ENCODE measurements at regions not wholly inside any gene's neighbourhood (a gene's known extent, or its start where the extent isn't known, plus 50 kb on each side); places are given as distances from the start of the nearest gene placed in this dataset.

DNA sequence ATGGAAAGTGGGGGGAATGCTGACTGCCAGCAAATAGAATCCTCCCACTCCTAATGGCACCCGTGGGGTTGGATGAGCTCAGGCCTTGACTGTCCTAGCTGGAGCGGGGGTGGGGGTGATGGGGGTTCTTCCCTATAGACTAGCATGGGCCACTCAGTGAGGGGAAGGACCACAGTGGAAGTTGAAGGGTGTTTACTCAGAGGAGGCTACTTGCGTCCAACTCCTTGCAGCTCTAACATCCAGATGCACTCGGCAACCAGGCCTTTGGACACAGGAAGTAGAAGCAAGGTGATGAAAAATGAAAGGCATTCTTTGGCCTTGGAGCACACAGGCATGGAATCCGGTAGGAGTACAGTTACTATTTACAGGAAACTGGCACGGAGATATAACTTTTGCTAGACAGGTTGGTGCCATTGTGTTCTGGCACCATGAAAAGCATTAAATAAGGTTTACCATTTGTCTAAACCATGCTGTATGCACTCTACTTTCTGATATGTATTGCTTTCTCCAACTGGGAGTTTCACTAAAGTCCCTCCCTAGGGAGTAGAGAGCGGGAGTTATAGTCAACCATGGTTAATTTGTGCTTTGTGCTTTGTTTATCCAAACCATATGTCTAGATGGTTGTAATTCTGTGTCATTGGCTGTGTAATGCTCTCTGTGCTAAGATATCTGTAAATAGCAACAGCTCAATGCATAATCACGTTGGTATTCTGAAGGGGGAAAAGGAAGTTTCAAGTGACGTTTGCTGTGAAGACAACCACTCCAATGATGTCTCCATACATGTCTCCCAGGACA, 125.3 kb downstream of the TSHZ3 start:
- DNase-seq (ENCODE audit: low read depth): no peak

- DNase-seq (ENCODE audit: low read depth): peak; percentile 5
Observed at GRCh38 chr19:31220540-31220939, 128.7 kb downstream of the TSHZ3 start.

DNA sequence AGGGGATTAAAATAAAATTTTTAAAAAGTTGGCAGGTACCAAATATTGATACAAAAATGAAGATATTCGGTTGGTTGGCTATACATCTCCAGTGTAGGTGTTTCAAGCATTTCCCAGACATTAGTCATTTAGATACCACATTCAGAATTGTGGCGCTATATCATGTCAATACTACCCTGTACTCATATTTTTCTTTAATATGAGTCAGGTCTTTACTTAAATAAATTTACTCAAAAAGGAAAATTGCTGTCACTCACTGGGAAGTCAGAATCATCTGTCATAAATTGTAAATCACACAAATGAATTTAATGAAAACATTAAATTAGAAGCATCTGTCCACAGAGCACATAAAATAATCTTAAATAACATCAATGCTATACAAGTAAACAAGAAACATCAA, 134.2 kb downstream of the TSHZ3 start:
- no peak for DNase-seq (ENCODE audit: low read depth)

GRCh38 chr19:31214086-31214485, 135.2 kb downstream of the TSHZ3 start:
- DNase-seq (ENCODE audit: low read depth): peak; percentile 75

DNA sequence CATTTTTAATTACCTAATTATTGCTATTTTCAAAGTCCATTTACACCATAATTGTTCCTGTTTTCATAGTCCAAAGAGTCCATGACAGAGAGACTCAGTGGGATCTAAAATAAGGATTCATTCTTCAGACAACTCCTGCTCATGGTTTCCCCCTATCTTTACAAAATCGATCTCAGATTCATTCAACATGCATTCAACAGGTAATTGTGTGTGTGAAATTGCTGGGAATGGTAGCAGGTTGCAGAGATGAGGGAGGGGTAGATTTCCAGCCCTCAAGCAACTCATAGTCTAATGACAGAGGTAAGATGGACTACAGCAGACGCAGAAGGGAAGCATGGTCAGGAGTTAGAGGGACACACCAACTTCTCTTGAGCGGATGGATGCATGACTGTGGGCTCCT, 138.1 kb downstream of the TSHZ3 start:
- no peak for DNase-seq (ENCODE audit: low read depth)

DNA sequence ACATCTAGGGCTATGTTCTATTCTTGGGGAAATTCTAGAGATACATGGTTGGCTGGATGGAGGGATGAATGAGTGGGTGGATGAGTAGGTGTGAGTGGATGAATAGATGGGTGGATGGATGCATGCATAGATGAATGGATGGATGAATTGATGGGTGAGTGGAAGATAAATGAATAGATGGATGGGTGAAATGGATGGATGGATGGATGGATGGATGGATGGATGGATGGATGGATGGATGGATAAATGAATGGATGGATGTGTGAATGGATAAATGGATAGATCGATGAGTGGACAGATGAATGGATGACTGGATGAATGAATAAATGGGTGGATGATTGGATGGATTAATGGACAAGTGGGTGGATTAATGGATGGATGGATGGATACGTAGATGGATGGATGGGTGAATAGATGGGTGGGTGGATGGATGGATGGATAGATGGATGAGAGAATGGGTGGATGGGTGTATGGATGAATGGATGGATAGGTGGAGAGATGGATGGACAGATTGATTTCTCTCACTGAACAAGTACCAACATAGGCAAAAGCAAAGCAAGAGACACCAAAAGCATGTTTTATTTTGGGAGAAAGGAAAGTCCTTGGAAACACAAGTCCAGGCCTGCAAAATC, 143.2 kb downstream of the TSHZ3 start:
- DNase-seq (ENCODE audit: low read depth): no peak

DNA sequence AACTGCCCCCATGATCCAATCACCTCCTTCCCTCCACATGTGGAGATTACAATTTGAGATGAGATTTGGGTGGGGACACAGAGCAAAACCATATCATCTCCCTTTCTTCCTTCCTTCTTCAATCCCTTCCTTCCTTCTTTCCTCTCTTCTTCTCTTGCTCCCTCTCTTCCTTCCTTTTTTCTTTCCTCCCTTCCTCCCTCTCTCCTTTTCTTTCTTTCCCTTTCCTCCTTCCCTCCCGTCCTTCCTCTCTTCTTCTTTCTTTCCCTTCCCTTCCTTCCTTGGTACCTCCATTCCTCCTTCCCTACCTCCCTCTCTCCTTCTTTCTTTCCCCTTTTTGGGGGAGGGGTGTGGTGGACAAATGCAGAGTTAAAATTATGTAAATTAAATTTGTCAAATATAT, 145.1 kb downstream of the TSHZ3 start:
- DNase-seq (ENCODE audit: low read depth): no peak

- DNase-seq (ENCODE audit: low read depth): no peak
Observed at GRCh38 chr19:31185261-31185660, 164.0 kb downstream of the TSHZ3 start.

GRCh38 chr19:31181535-31181934, 167.7 kb downstream of the TSHZ3 start:
- DNase-seq (ENCODE audit: low read depth): no peak

- no peak for DNase-seq (ENCODE audit: low read depth)
Observed at GRCh38 chr19:31180907-31181306, 168.3 kb downstream of the TSHZ3 start.

GRCh38 chr19:31179471-31179852, 169.8 kb downstream of the TSHZ3 start:
- DNase-seq (ENCODE audit: low read depth): no peak

DNA sequence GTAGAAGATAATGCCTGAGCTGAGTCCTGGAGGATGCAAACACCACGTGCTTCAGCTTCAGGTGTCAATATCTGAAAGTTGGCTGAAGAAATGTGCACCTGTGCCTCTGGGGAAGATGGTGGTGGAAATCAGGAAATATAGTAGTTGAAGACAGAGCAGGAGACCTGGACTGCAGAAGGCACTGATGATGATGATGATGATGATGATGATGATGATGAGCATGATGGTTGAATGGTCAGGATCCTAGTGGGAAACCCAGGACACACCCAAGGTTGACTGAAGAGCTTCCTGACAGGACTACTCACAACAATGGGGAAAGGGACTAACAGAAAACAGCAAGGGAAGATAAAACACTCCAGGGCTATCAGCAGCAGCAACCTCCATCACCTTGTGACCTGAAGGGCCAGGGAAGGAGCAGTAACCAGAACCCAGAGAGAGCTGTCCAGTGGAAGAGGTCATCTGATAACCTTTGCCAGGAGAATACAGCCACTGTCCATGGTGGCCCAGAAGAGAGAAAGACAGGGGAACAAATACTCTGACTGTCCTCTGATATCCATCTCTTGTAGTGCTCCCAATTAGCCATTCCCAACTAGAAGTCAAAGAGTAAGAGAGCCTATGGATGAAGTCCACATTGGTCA, 170.3 kb downstream of the TSHZ3 start:
- no peak for DNase-seq (ENCODE audit: low read depth)

- DNase-seq (ENCODE audit: low read depth): no peak
Observed at GRCh38 chr19:31177246-31177645, 172.0 kb downstream of the TSHZ3 start.

DNA sequence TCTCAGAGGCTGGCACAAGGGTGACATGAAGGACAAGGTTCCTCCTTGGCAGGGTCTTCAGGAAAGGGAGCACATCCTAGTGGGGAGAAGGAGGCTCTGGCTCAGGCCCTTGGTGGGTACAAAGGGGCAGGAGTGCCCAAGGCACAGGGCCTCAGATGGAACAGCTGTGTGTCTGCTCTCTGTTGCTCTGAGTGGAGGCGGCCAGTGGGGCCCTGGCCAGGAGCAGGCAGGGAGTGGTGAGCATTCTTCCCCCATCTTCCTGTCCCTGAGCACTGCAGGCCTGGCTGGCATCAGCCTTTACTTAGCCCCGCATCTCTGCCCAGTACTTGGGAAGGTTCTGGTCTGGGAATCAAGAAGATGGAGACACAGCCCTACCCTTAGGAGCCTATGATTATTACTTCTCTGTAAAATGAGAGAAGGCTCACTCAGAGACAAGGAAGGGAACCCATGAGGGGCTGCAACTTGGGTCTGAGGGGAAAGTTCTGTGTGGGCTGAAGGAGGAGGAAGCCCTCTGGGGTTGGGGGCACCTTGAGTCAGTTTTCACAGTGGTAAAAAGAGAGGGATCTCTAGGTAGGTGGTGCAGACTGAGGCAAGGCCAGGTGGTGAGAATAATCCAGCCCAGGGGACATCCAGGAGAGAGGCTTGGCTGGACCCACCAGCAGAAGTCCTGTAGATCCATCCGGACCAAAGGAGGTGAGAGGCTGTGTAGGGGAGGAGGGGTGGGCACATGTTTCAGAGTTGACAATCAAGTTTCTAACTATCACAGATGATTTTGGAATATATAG, 173.5 kb downstream of the TSHZ3 start:
- DNase-seq (ENCODE audit: low read depth): no peak

DNA sequence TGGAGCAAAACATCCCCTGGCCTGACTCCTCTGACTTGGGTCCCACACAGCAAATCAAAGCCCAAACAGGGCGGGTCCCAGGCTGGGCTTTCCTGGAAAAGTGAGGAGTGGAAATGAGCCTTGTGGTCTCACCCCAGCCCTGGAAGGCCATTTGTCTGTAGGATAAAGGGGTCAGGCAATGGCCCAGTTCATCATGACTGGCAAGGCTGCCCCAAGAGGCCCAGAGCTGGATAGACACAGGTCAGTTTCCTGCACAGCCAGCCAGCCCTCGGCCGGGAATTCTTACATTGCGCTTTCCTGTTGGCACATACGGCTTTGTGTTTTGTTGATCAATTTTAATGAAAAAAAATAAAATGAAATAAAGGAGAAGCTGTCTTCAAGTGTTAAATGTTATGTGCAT, 174.3 kb downstream of the TSHZ3 start:
- no peak for DNase-seq (ENCODE audit: low read depth)

GRCh38 chr19:31173991-31174390, 175.2 kb downstream of the TSHZ3 start:
- no peak for DNase-seq (ENCODE audit: low read depth)

- DNase-seq (ENCODE audit: low read depth): no peak
Observed at GRCh38 chr19:31171936-31172335, 177.3 kb downstream of the TSHZ3 start.

DNA sequence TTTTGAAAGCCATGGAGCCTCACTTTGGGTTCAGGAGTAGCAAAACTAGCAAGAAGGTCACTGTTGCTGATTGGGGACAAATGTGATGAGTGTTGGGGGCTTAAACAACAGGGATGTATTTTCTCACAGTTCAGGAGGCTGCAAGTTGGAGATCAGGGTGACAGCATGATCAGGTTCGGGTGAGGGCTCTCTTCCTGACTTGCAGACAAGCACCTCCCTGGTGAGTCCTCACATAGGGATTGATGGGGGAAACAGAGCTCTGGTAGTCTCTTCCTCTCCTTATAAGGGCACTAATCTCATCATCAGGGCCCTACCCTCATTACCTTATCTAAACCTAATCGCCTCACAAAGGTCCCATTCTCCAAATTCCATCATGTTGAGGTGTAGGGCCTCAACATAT, 179.2 kb downstream of the TSHZ3 start:
- DNase-seq (ENCODE audit: low read depth): no peak

- no peak for DNase-seq (ENCODE audit: low read depth)
Observed at GRCh38 chr19:31168106-31168625, 181.1 kb downstream of the TSHZ3 start.

- DNase-seq (ENCODE audit: low read depth): no peak
Observed at GRCh38 chr19:31167690-31168089, 181.5 kb downstream of the TSHZ3 start.

DNA sequence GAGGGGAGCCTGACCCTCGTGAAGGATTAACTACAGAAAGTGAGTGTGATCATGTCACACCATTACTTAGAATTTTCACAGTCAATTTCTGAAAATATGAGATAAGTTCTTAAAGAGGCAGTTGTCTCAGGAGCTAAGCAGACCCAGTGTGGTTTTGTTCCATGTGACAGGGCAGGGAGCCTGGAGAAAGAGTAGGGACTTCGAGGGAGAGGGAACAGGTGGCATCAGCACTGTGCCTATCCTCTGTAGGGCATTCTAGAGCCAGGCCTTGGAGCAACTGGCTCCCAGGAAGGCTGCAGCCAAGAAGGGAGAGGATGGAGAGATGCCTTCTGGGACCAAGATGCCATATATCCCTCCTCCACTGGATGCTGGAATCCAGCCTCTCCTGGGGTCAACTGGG, 183.0 kb downstream of the TSHZ3 start:
- no peak for DNase-seq (ENCODE audit: low read depth)

DNA sequence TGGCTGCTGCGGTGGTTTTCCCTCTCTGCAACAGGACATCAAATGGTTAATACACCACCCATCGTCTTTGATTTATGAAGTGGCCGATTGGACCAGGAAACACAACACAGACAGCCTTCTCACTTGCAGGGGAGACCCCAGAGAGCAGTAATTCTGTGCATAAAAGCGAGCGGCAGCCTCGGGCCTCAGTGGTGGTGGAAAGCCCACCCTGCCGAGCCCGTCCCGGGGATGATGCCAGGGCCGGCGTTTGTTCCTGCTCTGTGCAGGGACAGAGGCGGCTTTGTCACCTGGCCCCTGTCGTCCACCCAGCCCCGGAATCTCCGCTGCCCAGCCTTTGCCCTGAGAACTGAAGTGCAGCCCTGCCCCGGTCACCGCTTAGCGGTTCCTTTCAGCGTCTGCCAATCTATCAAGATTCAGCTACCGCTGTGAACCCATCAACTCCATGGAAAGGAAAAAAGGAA, 184.4 kb downstream of the TSHZ3 start:
- DNase-seq (ENCODE audit: low read depth): no peak
